ENCODE measurements at regions not wholly inside any gene's neighbourhood (a gene's known extent, or its start where the extent isn't known, plus 50 kb on each side); places are given as distances from the start of the nearest gene placed in this dataset.

GRCh38 chr10:15943426-15943825, 83.1 kb upstream of the MINDY3 start:
- no peak overlapping the region for H3K23ac ChIP-seq (ENCODE audit: insufficient read length)
- no peaks in the 10 kb centered on the region for H4K20me1 ChIP-seq (replicated peaks in 1 of 2; ENCODE audit: control insufficient read depth in 1 of 2, insufficient read depth in 2 of 2, low read length in 2 of 2)
- no peak overlapping the region for H4K91ac ChIP-seq (replicated peaks; ENCODE audit: insufficient read length, low read length)
- POLR2A ChIA-PET (ENCODE audit: partially characterized antibody): no interaction called here
- no peak for DNase-seq (ENCODE audit: low read depth in 1 of 2, low spot score in 2 of 2)
- no peak for FAIRE-seq
- no peaks in the 10 kb centered on the region for H3K36me3 ChIP-seq (ENCODE audit: control insufficient read depth in 2 of 4, insufficient read depth in 4 of 4, low read length in 3 of 4)
- no peak overlapping the region for H4K8ac ChIP-seq (ENCODE audit: extremely low read depth, insufficient read depth, low read length)
- no peak overlapping the region for H2BK5ac ChIP-seq (ENCODE audit: low read depth, low read length)
- no peak for TF ChIP-seq CHD1 (IDR thresholded peaks at IDR 0.05; ENCODE audit: low read depth, low read length)
- TF ChIP-seq SP4 (IDR thresholded peaks at IDR 0.05; ENCODE audit: low read length): no peak
- TF ChIP-seq, protein P1, sequence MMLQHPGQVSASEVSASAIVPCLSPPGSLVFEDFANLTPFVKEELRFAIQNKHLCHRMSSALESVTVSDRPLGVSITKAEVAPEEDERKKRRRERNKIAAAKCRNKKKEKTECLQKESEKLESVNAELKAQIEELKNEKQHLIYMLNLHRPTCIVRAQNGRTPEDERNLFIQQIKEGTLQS (IDR thresholded peaks at IDR 0.05; ENCODE audit: insufficient read depth, low read depth, low read length): no peak
- TF ChIP-seq YY1 (IDR thresholded peaks at IDR 0.05; ENCODE audit: low read depth, low read length): no peak
- no peak for TF ChIP-seq KDM5A (IDR thresholded peaks at IDR 0.05; ENCODE audit: low read length)
- TF ChIP-seq TAF1 (IDR thresholded peaks at IDR 0.05; ENCODE audit: low read depth, low read length): no peak
- no peak for TF ChIP-seq SAP30 (IDR thresholded peaks at IDR 0.05; ENCODE audit: insufficient read depth, insufficient replicate concordance, low read length)
- no peak for TF ChIP-seq RNF2 (IDR thresholded peaks at IDR 0.05; ENCODE audit: borderline replicate concordance, low read depth, low read length, missing control alignments, poor library complexity, severe bottlenecking)
- no peak for TF ChIP-seq TCF12 (IDR thresholded peaks at IDR 0.05; ENCODE audit: low read depth, low read length)
- TF ChIP-seq RAD21 (IDR thresholded peaks at IDR 0.05 in 1 of 2, conservative IDR thresholded peaks at IDR 0.05 in 1 of 2; ENCODE audit: low read depth in 2 of 2, low read length in 2 of 2): no peak
- no peak for TF ChIP-seq SP2 (IDR thresholded peaks at IDR 0.05; ENCODE audit: low read length)
- H3K4me2 ChIP-seq (ENCODE audit: insufficient read depth in 1 of 2, low read depth in 2 of 2, low read length in 2 of 2): no peak overlapping the region
- no peak overlapping the region for H2BK120ac ChIP-seq (replicated peaks; ENCODE audit: low read depth, low read length)
- H2AFZ ChIP-seq (ENCODE audit: low read length): no peak overlapping the region
- no peak overlapping the region for H3K4ac ChIP-seq (replicated peaks; ENCODE audit: insufficient read length, low read depth, low read length)
- H3K79me2 ChIP-seq (ENCODE audit: control insufficient read depth in 1 of 2, insufficient read depth in 2 of 2, low read length in 2 of 2): no peaks in the 10 kb centered on the region
- H4K5ac ChIP-seq (ENCODE audit: insufficient read length, low read depth, low read length): no peak overlapping the region
- no peaks in the 10 kb centered on the region for H3K79me1 ChIP-seq (ENCODE audit: low read depth, low read length)
- H3K4me3 ChIP-seq (ENCODE audit: extremely low read depth in 1 of 4, insufficient read depth in 2 of 4, low read depth in 3 of 4, low read length in 4 of 4): no peak overlapping the region
- WGBS, 2 experiments (ENCODE audit: extremely low coverage in 1 of 2, insufficient coverage in 1 of 2, insufficient read length in 1 of 2, insufficient replicate concordance in 2 of 2, low coverage in 1 of 2, low lambda C conversion rate in 2 of 2, missing lambda C conversion rate in 1 of 2): 62% methylated on average over 1 of the region's 1 CpG; no CpG with 5 or more reads in 1 of the 2 experiments
- no peaks in the 10 kb centered on the region for H3K23me2 ChIP-seq (ENCODE audit: low read depth, low read length)
- H3K27ac ChIP-seq (ENCODE audit: low read depth, low read length): no peak overlapping the region
- no peak overlapping the region for H3K14ac ChIP-seq (ENCODE audit: insufficient read length)
- no peak overlapping the region for H2BK15ac ChIP-seq (ENCODE audit: low read length)
- H3K27me3 ChIP-seq (replicated peaks in 1 of 4; ENCODE audit: control insufficient read depth in 3 of 4, extremely low read depth in 1 of 4, insufficient read depth in 3 of 4, low read length in 3 of 4): no peaks in the 10 kb centered on the region
- no peaks in the 10 kb centered on the region for H3K4me1 ChIP-seq (replicated peaks in 1 of 4; ENCODE audit: control insufficient read depth in 3 of 4, insufficient read depth in 4 of 4, low read length in 3 of 4)
- H2BK20ac ChIP-seq (ENCODE audit: low read length): no peak overlapping the region
- H3K9me3 ChIP-seq (ENCODE audit: insufficient read depth in 2 of 2, low read depth in 1 of 2, low read length in 1 of 2): no peaks in the 10 kb centered on the region
- CTCF ChIA-PET (ENCODE audit: partially characterized antibody): no interaction called here
- H2AK5ac ChIP-seq (ENCODE audit: low read depth, low read length): no peak overlapping the region
- no peak overlapping the region for H3K56ac ChIP-seq (replicated peaks; ENCODE audit: insufficient read length, low read depth, low read length)
- H3K18ac ChIP-seq (ENCODE audit: extremely low read depth, low read length): no peak overlapping the region
- H3K9ac ChIP-seq (replicated peaks in 1 of 4; ENCODE audit: extremely low read depth in 1 of 4, low read depth in 3 of 4, low read length in 3 of 4): no peak overlapping the region
- H2BK12ac ChIP-seq (ENCODE audit: low read depth, low read length): no peak overlapping the region
